ENCODE measurements at regions not wholly inside any gene's neighbourhood (a gene's known extent, or its start where the extent isn't known, plus 50 kb on each side); places are given as distances from the start of the nearest gene placed in this dataset.

DNA sequence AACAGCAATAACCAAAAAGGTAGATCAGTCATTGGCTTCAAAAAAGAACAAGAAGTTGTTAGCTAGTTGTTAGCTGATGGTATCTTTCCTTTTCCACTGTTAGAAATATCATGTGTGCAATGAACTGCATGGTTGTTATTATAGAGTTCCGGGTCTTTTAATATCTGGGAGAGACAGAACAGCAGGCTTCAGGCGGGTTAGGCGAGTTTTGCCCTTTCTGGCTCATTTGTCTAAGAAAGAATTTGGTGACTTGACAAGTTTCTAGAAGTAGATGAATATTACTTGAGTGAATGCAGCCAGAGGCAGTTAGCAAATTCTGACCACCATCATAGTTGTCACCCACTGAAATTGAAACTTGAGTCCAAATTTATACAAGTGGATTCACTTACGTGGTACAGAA is 88.9 kb upstream of the MID1 start:
- no peak for FAIRE-seq
- POLR2A ChIA-PET: no interaction called here
- BruUV-seq (replicated peaks): no TSS peak

DNA sequence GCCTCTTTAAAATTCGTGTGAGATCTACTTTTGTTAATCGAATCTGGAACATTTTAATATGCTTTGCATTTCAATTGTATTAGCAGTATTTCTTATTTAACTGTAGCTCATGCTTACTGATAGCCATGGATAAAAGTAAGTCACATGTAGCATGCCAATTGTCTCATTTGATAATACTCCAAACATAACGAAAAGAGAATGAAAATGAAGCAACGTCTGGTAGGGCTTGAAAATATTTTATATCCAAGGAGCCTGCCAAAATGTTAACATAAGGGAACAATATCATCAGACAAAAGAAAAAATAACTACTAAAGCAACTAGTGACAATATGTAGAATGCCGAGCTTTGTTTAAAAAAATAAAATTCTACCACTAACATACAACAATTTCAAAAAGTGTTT is 94.1 kb upstream of the MID1 start:
- BruUV-seq (replicated peaks): no TSS peak
- Histone ChIP-seq H3K4me2 (ENCODE audit: insufficient read depth, low read length) (no peak overlapping the region), H2AFZ (ENCODE audit: low read depth, low read length) (no peak overlapping the region), H3K4me3 (replicated peaks in 1 of 3; ENCODE audit: insufficient read depth in 1 of 3, low read depth in 1 of 3, low read length in 3 of 3) (no peak overlapping the region), H3K27ac (ENCODE audit: insufficient read depth, low read depth, low read length) (no peak overlapping the region), H3K9ac (replicated peaks; ENCODE audit: extremely low read depth, insufficient read depth, low read length) (no peak overlapping the region), H3K9me3 (replicated peaks; ENCODE audit: control insufficient read depth, insufficient read depth, low read length) (no peaks in the 10 kb centered on the region), H3K27me3 (ENCODE audit: control insufficient read depth in 2 of 2, insufficient read depth in 2 of 2, low read length in 2 of 2) (no peaks in the 10 kb centered on the region), H3K79me2 (ENCODE audit: control insufficient read depth, insufficient read depth, low read length) (no peaks in the 10 kb centered on the region), H3K9me1 (replicated peaks; ENCODE audit: control insufficient read depth, extremely low read depth, insufficient read depth, low read length) (no peaks in the 10 kb centered on the region), H4K20me1 (replicated peaks; ENCODE audit: control insufficient read depth, extremely low read depth, insufficient read depth, low read length) (no peaks in the 10 kb centered on the region), H3K36me3 (ENCODE audit: control insufficient read depth in 2 of 2, extremely low read depth in 1 of 2, insufficient read depth in 2 of 2, low read length in 2 of 2) (no peaks in the 10 kb centered on the region), H3K4me1 (ENCODE audit: control insufficient read depth, extremely low read depth, insufficient read depth, low read length) (no peaks in the 10 kb centered on the region)
- DNase-seq (ENCODE audit: low read depth, low spot score) (no peak), FAIRE-seq (no peak)
- dilution Hi-C loops (cut with MboI; ENCODE audit: extremely low pct_ligation_motif_present, low sequenced_read_pairs): no loop called here
- POLR2A ChIA-PET: no interaction called here
- TF ChIP-seq JUN (IDR thresholded peaks at IDR 0.05; ENCODE audit: borderline replicate concordance, insufficient read depth, insufficient read length, low read depth) (no peak), EZH2 (IDR thresholded peaks at IDR 0.05; ENCODE audit: borderline replicate concordance, low read depth, low read length, severe bottlenecking) (no peak), GATA2 (IDR thresholded peaks at IDR 0.05; ENCODE audit: insufficient read depth, insufficient read length, low read depth, low read length) (no peak), POLR2AphosphoS5 (IDR thresholded peaks at IDR 0.05; ENCODE audit: insufficient read depth, low read depth, low read length) (no peak), FOS (IDR thresholded peaks at IDR 0.05; ENCODE audit: borderline replicate concordance, insufficient read depth, low read length) (no peak), POLR2A (IDR thresholded peaks at IDR 0.05; ENCODE audit: low read depth, low read length) (no peak)
- TF ChIP-seq, protein P1, sequence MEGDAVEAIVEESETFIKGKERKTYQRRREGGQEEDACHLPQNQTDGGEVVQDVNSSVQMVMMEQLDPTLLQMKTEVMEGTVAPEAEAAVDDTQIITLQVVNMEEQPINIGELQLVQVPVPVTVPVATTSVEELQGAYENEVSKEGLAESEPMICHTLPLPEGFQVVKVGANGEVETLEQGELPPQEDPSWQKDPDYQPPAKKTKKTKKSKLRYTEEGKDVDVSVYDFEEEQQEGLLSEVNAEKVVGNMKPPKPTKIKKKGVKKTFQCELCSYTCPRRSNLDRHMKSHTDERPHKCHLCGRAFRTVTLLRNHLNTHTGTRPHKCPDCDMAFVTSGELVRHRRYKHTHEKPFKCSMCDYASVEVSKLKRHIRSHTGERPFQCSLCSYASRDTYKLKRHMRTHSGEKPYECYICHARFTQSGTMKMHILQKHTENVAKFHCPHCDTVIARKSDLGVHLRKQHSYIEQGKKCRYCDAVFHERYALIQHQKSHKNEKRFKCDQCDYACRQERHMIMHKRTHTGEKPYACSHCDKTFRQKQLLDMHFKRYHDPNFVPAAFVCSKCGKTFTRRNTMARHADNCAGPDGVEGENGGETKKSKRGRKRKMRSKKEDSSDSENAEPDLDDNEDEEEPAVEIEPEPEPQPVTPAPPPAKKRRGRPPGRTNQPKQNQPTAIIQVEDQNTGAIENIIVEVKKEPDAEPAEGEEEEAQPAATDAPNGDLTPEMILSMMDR (IDR thresholded peaks at IDR 0.05; ENCODE audit: extremely low read depth in 1 of 2, insufficient read depth in 1 of 2, low read depth in 1 of 2, low read length in 2 of 2): no peak
- TF ChIP-seq, protein P2, sequence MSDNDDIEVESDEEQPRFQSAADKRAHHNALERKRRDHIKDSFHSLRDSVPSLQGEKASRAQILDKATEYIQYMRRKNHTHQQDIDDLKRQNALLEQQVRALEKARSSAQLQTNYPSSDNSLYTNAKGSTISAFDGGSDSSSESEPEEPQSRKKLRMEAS (IDR thresholded peaks at IDR 0.05; ENCODE audit: insufficient read depth, insufficient read length): no peak
- CTCF ChIA-PET: interaction anchor here (1.4 kb wide), 1 partner anchor 10 kb away, joined by 3 read pairs; no protein-coding TSS in a partner anchor
- intact Hi-C loops (cut with micrococcal nuclease): no loop called here

More for the DNA sequence above, 88.9 kb upstream of the MID1 start:
- Histone ChIP-seq H3K36me3 (ENCODE audit: control insufficient read depth in 2 of 2, extremely low read depth in 1 of 2, insufficient read depth in 2 of 2, low read length in 2 of 2) (no peaks in the 10 kb centered on the region), H3K9ac (replicated peaks; ENCODE audit: extremely low read depth, insufficient read depth, low read length) (no peak overlapping the region), H3K27ac (ENCODE audit: insufficient read depth, low read depth, low read length) (no peak overlapping the region), H2AFZ (ENCODE audit: low read depth, low read length) (no peak overlapping the region), H3K27me3 (ENCODE audit: control insufficient read depth in 2 of 2, insufficient read depth in 2 of 2, low read length in 2 of 2) (no peaks in the 10 kb centered on the region), H4K20me1 (replicated peaks; ENCODE audit: control insufficient read depth, extremely low read depth, insufficient read depth, low read length) (no peaks in the 10 kb centered on the region), H3K4me2 (ENCODE audit: insufficient read depth, low read length) (no peak overlapping the region), H3K9me1 (replicated peaks; ENCODE audit: control insufficient read depth, extremely low read depth, insufficient read depth, low read length) (no peaks in the 10 kb centered on the region), H3K79me2 (ENCODE audit: control insufficient read depth, insufficient read depth, low read length) (no peaks in the 10 kb centered on the region), H3K4me1 (ENCODE audit: control insufficient read depth, extremely low read depth, insufficient read depth, low read length) (no peaks in the 10 kb centered on the region), H3K9me3 (replicated peaks; ENCODE audit: control insufficient read depth, insufficient read depth, low read length) (no peaks in the 10 kb centered on the region), H3K4me3 (replicated peaks in 1 of 3; ENCODE audit: insufficient read depth in 1 of 3, low read depth in 1 of 3, low read length in 3 of 3) (no peak overlapping the region)
- dilution Hi-C loops (cut with MboI; ENCODE audit: extremely low pct_ligation_motif_present, low sequenced_read_pairs) (no loop called here), intact Hi-C loops (cut with micrococcal nuclease) (no loop called here)
- DNase-seq (ENCODE audit: low read depth, low spot score): no peak
- no peak for TF ChIP-seq EZH2 (IDR thresholded peaks at IDR 0.05; ENCODE audit: borderline replicate concordance, low read depth, low read length, severe bottlenecking)
- no peak for TF ChIP-seq FOS (IDR thresholded peaks at IDR 0.05; ENCODE audit: borderline replicate concordance, insufficient read depth, low read length)
- TF ChIP-seq, protein P2 (IDR thresholded peaks at IDR 0.05; ENCODE audit: insufficient read depth, insufficient read length): no peak
- TF ChIP-seq, protein P1 (IDR thresholded peaks at IDR 0.05; ENCODE audit: extremely low read depth in 1 of 2, insufficient read depth in 1 of 2, low read depth in 1 of 2, low read length in 2 of 2): no peak
- TF ChIP-seq MYC (IDR thresholded peaks at IDR 0.05; ENCODE audit: low read depth, low read length): no peak
- CTCF ChIA-PET: interaction anchor here (1.0 kb wide), 1 partner anchor 13 kb away, joined by 3 read pairs; no protein-coding TSS in a partner anchor

Measured in endothelial cell of umbilical vein (primary cell).